Fibroblast of lung (primary cell): ENCODE measurements at regions not wholly inside any gene's neighbourhood (a gene's known extent, or its start where the extent isn't known, plus 50 kb on each side); places are given as distances from the start of the nearest gene placed in this dataset.

Source experiments
- CTCF ChIP-seq, 2 donors: IDR thresholded peaks in 1 of 2; conservative IDR thresholded peaks in 1 of 2; 1 replicate in 1 of 2; 2 replicates in 1 of 2; pipeline ENCODE4 v1.5.1; 2011 to 2012; ENCODE audit warnings: low read length in 2 of 2, control low read depth in 1 of 2, inconsistent platforms in 1 of 2, low read depth in 1 of 2, mild to moderate bottlenecking in 1 of 2
- EZH2 ChIP-seq: IDR thresholded peaks from 2 replicates; pipeline ENCODE4 v1.5.1; 2012; ENCODE audit warnings: low read length, control low read depth, mild to moderate bottlenecking; ENCODE audit errors: missing control alignments

GRCh38 chr6:121839896-121840295 is 404.4 kb downstream of the GJA1 start:
- no peak for TF ChIP-seq CTCF (conservative IDR thresholded peaks at IDR 0.05 in 1 of 2, IDR thresholded peaks at IDR 0.05 in 1 of 2; ENCODE audit: low read depth in 1 of 2, low read length in 2 of 2)
- TF ChIP-seq EZH2, result no peak
